ENCODE measurements at regions not wholly inside any gene's neighbourhood (a gene's known extent, or its start where the extent isn't known, plus 50 kb on each side); places are given as distances from the start of the nearest gene placed in this dataset.

DNA sequence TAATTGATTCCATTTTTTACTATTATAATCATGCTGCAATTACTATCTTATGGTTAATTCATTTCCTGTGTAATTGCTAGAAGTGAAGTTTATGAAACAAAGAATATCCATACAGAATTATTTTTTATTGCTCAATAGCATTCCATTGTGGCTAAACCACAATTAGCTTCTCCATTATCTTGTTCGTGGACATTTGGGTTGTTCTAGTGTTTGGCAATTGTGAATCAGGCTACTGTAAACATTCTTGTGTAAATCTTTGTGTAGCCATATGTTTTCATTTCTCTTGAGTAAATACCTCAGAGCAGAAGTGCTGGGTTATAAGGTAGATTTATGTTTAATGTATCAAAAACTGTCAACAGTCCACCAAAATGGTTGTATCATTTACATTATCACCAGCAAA is 341.1 kb downstream of the MAT2B start:
- TF ChIP-seq, protein P1, sequence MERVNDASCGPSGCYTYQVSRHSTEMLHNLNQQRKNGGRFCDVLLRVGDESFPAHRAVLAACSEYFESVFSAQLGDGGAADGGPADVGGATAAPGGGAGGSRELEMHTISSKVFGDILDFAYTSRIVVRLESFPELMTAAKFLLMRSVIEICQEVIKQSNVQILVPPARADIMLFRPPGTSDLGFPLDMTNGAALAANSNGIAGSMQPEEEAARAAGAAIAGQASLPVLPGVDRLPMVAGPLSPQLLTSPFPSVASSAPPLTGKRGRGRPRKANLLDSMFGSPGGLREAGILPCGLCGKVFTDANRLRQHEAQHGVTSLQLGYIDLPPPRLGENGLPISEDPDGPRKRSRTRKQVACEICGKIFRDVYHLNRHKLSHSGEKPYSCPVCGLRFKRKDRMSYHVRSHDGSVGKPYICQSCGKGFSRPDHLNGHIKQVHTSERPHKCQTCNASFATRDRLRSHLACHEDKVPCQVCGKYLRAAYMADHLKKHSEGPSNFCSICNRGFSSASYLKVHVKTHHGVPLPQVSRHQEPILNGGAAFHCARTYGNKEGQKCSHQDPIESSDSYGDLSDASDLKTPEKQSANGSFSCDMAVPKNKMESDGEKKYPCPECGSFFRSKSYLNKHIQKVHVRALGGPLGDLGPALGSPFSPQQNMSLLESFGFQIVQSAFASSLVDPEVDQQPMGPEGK (CRISPR knock-in tag; IDR thresholded peaks at IDR 0.05): no peak
- TF ChIP-seq, protein P2, sequence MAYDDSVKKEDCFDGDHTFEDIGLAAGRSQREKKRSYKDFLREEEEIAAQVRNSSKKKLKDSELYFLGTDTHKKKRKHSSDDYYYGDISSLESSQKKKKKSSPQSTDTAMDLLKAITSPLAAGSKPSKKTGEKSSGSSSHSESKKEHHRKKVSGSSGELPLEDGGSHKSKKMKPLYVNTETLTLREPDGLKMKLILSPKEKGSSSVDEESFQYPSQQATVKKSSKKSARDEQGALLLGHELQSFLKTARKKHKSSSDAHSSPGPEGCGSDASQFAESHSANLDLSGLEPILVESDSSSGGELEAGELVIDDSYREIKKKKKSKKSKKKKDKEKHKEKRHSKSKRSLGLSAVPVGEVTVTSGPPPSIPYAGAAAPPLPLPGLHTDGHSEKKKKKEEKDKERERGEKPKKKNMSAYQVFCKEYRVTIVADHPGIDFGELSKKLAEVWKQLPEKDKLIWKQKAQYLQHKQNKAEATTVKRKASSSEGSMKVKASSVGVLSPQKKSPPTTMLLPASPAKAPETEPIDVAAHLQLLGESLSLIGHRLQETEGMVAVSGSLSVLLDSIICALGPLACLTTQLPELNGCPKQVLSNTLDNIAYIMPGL (CRISPR knock-in tag; IDR thresholded peaks at IDR 0.05; ENCODE audit: borderline replicate concordance in 1 of 2, low read depth in 1 of 2): no peak
- no peak for TF ChIP-seq HNRNPLL (IDR thresholded peaks at IDR 0.05; ENCODE audit: low read depth, low read length, poor library complexity, severe bottlenecking)
- no peak for TF ChIP-seq HDAC6 (IDR thresholded peaks at IDR 0.05; ENCODE audit: low read depth, low read length)
- TF ChIP-seq, protein P3, sequence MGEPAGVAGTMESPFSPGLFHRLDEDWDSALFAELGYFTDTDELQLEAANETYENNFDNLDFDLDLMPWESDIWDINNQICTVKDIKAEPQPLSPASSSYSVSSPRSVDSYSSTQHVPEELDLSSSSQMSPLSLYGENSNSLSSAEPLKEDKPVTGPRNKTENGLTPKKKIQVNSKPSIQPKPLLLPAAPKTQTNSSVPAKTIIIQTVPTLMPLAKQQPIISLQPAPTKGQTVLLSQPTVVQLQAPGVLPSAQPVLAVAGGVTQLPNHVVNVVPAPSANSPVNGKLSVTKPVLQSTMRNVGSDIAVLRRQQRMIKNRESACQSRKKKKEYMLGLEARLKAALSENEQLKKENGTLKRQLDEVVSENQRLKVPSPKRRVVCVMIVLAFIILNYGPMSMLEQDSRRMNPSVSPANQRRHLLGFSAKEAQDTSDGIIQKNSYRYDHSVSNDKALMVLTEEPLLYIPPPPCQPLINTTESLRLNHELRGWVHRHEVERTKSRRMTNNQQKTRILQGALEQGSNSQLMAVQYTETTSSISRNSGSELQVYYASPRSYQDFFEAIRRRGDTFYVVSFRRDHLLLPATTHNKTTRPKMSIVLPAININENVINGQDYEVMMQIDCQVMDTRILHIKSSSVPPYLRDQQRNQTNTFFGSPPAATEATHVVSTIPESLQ (CRISPR knock-in tag; conservative IDR thresholded peaks at IDR 0.05): no peak
- TF ChIP-seq, protein P4, sequence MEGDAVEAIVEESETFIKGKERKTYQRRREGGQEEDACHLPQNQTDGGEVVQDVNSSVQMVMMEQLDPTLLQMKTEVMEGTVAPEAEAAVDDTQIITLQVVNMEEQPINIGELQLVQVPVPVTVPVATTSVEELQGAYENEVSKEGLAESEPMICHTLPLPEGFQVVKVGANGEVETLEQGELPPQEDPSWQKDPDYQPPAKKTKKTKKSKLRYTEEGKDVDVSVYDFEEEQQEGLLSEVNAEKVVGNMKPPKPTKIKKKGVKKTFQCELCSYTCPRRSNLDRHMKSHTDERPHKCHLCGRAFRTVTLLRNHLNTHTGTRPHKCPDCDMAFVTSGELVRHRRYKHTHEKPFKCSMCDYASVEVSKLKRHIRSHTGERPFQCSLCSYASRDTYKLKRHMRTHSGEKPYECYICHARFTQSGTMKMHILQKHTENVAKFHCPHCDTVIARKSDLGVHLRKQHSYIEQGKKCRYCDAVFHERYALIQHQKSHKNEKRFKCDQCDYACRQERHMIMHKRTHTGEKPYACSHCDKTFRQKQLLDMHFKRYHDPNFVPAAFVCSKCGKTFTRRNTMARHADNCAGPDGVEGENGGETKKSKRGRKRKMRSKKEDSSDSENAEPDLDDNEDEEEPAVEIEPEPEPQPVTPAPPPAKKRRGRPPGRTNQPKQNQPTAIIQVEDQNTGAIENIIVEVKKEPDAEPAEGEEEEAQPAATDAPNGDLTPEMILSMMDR (CRISPR knock-in tag; IDR thresholded peaks at IDR 0.05): no peak
- TF ChIP-seq KLF11 (CRISPR knock-in tag; IDR thresholded peaks at IDR 0.05): no peak
- TF ChIP-seq KAT8 (CRISPR knock-in tag; IDR thresholded peaks at IDR 0.05): no peak
- no peak for TF ChIP-seq NR1H2 (CRISPR knock-in tag; IDR thresholded peaks at IDR 0.05; ENCODE audit: borderline replicate concordance, low read depth)
- TF ChIP-seq ZBTB20 (CRISPR knock-in tag; IDR thresholded peaks at IDR 0.05; ENCODE audit: borderline replicate concordance, low read depth): no peak
- TF ChIP-seq MEF2D (CRISPR knock-in tag; IDR thresholded peaks at IDR 0.05): no peak
